Tibial nerve (tissue), 4 donors: ENCODE measurements at regions not wholly inside any gene's neighbourhood (a gene's known extent, or its start where the extent isn't known, plus 50 kb on each side); places are given as distances from the start of the nearest gene placed in this dataset.

ENCODE experiments used
- CTCF ChIP-seq, 5 experiments: fragments of 200-600 bp in 3 of 5; fragments of 450-650 bp in 2 of 5; sonication (generic) in 3 of 5; IDR thresholded peaks; one replicate each; pipeline ENCODE4 v1.5.1; 2016 to 2019; ENCODE audit warnings: antibody characterized with exemption in 5 of 5, mild to moderate bottlenecking in 3 of 5, moderate library complexity in 2 of 5
- EP300 ChIP-seq, 2 donors: sonication (generic); formaldehyde crosslinking; IDR thresholded peaks; one replicate each; pipeline ENCODE4 v1.6.1; 2017; ENCODE audit warnings: antibody characterized with exemption in 2 of 2, mild to moderate bottlenecking in 1 of 2
- POLR2A ChIP-seq, 2 donors: fragments of 450-650 bp; IDR thresholded peaks; one replicate each; pipeline ENCODE4 v1.6.1; 2017; ENCODE audit warnings: antibody characterized with exemption in 2 of 2, mild to moderate bottlenecking in 2 of 2, moderate library complexity in 2 of 2

GRCh38 chr7:155943251-155943899 lies 131.1 kb upstream of the SHH start:
- no peak for TF ChIP-seq CTCF (IDR thresholded peaks at IDR 0.05)
- TF ChIP-seq POLR2A (IDR thresholded peaks at IDR 0.05), result no peak
- TF ChIP-seq EP300 (IDR thresholded peaks at IDR 0.05), result no peak
